Ammon's horn (tissue), 1 donor: ENCODE measurements at regions not wholly inside any gene's neighbourhood (a gene's known extent, or its start where the extent isn't known, plus 50 kb on each side); places are given as distances from the start of the nearest gene placed in this dataset.
"Not testable (repeated sequence)": the region's sequence is repeated elsewhere in the genome, so short reads cannot be mapped to it uniquely, and the experiment has no call there.

Experiments
- DNase-seq: peaks from one replicate; pipeline ENCODE4 v3.0.0-alpha.2; 2016; ENCODE audit warnings: low spot score

DNA sequence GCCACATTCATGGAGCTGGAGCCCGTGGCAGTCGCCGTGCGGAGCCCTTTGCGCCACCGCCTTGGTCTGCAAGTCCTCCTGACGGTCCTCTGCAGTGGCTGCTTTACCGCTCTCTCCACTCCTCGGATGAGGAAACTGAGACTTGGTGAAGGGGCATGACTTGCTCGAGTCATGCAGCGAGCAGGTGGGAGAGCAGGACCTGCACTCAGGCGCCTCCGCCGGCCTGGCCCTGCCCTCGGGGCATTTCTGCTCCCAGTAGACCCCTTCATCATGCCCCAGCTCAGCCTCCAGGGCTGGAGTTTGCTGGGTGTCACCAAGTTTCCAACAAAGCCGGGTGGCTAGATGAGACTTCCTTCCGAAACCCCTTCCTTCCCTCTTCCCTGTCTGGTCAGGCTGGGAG lies 100.0 kb upstream of the TARDBP start:
- DNase-seq, result no peak

DNA sequence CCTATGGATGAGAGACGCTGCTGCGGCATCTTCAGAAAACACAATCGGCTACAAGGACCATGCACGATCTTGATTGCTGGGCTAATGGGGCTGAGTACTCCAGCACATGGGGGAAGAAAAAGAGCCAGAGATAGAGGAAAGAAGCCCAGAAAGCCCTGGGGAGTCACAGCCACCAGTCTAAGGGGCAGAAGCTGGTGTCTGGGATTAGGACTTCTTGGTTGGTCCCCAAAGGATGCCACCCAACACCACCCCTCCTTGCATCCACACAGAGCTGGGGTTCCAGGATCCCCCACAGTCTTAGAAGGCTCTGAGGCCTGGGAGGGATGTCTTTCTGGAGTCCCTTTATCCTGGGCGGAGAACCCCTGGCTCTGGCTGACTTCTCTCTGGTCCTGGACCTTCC lies 98.4 kb upstream of the TARDBP start:
- no peak for DNase-seq

DNA sequence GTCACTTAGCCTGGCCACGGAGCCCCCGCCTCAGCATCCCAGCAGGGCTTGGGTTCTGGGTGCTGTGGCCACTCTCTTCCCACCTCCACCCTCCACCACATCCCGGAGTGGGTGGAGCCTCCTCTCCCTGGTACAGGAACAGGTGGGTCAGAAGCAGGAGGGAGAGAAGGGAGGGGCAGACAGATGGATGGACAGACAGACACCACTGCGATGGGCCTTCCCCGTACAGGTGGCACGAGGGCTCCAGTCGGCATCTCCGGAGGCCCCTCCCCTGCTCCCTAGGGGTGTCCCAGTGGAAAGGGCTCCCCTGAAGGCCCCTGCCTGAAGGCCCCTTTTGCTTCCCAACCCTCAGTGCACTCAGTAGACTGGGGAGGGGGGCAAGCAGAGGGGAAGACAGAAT lies 96.9 kb upstream of the TARDBP start:
- no peak for DNase-seq

DNA sequence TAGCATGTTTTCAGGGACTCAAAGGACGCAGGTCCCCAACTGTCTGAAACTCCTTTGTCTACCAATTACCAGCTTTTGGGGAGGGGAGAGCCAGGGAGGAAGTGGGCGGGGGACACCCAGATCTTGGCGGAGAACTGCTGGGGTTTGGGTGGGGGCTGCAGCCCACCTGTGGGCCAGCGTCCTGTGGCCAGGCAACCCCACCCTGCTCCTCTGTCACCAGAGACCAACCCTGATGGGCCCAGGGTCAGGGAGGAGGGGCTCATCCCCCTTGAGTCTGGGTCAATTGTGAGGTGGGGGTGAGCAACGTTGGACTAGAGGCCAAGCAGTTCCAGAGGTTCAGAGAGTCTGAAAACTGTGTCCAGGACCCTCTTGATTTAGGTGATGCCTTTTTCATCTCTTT lies 96.1 kb upstream of the TARDBP start:
- DNase-seq, result no peak

DNA sequence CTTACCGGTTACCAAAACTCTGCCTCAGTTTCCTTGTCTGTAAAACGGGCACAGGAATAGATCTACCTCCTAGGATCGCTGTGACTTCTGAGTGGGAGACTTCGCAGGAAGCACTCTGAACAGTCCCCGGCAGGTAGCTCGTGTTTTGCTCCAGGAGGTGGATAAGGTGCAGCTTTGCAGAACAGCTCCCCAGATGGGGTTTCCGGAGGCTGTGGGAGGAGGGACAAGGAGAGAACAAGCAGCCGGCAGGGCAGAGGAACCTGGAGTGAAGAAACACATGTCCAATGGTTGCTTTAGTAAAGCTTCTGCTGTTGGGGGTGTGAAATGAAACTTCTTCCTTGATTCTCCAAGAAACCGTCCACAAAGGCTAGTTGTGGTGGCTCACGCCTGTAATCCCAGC lies 95.5 kb upstream of the TARDBP start:
- no peak for DNase-seq

DNA sequence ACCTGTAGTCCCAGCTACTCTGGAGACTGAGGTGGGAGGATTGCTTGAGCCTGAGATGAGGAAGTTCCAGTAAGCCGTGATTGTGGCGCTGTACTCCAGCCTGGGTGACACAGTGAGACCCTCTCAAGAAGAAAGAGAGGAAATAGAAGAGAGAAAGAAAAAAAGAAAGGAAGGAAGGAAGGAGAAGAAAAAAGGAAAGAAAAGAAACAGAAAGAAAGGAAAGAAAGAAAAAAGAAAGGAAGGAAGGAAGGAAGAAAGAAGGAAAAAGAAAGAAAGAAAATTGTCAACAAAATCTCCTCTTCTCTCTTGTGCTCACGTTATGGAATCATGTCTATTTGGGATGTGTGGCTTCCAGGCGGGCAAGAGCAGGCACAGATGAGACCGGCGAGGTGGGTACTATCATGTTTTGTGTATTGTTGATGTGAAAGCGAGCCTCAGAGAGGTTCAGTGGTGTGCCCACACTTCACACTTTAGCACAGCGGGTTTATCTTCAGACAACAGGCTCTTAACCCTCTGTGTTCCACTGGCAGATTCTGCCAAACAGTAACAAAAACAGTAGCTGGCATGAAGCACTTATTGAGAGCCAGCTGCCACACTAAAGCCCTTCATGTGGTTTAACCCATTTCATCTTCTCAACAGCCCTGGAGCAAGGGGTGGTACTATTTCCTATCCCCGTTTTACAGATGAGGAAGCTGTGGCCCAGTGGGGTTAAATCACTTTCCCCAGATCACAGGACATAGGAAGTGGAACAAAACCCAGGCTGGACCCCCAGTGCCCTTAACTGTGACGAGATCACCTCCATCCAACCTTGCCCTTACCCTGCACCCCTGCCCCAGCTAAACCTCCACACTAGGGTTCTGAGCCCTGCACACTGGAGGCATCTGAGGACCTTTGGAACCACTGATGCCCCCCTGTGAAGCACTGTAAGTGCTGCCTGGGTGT lies 94.7 kb upstream of the TARDBP start:
- DNase-seq, result no peak

DNA sequence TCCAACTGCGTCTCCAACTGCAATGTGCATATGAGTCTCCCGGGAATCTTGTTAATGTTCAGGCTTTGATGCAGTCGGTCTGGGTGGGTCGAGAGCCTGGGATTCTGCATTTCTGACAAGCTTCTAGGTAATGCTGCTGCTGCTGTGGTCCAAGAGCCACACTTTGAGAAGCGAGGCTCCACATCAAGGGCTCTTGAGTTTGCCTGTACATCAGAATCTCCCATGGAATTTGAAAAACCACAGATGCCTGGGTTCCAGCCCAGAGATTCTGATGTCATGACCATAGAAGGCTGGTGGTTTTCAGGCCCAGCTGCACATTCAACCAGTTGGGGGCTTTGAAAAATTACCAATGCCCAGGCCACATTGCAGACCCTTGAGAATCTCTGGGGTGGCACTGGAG lies 93.9 kb upstream of the TARDBP start:
- DNase-seq, result no peak

DNA sequence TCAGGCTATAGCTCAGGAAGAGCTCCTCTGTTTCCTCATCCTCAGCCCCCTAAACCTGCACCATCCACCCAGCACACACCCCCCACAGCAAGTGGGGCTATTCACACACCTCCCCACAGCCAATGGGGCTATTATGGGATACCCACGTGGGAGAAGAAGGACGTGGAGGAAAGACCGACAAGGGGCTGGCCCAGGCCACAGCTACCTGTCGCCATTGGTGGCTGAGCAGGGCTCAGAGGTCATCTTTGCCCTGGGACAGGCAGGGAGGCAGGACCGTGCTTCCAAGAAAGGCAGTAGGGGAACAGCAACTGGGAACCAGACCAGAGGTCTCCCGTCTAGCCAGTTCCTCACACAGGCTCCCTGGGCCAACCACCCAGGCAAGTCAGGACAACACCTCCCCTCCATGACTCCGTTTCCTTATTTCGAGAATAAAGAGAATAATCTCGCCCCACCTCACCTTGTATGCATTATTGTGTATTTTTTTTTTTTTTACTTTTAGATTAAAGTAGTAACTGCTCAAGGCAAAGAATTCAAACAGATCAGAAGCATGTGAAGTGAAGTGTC lies 92.3 kb upstream of the TARDBP start:
- DNase-seq, result no peak

DNA sequence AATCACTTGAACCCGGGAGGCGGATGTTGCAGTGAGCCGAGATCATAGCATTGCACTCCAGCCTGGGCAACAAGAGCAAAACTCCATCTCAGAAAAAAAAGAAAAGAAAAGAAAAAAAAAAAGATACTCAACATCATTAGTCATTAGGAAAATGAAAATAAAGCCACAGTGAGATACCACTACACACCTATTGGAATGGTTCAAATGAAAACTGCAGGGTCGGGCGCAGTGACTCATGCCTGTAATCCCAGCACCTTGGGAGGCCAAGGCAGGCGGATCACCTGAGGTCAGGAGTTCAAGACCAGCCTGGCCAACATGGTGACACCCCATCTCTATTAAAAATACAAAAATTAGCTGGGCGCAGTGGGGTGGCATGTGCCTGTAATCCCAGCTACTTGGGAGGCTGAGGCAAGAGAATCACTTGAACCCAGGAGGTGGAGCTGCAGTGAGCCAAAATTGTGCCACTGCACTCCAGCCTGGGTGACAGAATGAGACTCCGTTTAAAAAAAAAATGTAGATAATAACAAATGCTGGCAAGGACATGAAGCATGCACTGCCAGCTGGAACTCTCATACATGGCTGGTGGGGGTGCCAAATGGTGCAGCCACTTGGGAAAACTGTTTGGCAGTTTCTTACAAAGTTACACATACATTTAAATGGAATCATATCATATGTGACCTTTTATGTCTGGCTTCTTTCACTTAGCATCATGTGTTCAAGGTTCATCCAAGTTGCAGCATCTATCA lies 90.0 kb upstream of the TARDBP start:
- DNase-seq, result not testable (repeated sequence)

DNA sequence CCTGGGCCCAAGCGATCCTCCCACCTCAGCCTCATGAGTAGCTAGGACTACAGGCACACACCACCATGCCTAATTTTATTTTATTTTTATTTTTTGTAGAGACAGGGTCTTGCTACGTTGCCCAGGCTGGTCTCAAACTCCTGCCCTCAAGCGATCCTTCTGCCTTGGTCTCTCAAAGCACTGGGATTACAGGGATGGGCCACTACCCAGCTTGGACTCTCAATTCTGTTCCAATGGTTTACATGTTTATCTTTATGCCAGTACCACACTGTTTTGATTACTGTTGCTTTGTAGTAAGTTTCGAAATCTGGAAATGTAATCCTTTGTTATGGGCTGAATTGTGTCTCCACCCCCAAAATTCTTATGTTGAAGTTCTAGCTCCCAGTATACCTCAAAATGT lies 88.4 kb upstream of the TARDBP start:
- DNase-seq, result no peak

DNA sequence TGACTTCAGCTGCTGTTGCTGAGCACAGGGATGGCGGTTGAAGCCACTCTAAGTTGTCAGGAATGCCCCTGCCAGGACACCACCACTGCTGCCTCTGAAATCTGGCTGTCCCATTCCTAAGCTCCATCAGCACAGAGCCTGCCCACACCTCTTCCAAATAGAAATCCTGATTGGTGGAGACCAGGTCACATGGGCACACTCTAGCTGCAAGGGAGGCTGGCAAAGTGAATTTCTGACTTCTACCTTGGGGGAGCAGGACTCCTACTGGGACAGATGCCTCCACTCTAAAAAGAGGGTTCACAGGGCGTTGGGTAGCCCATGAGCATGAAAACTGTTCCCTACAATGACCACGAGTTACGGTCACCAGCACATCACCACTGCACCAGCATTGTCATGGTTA lies 83.8 kb upstream of the TARDBP start:
- no peak for DNase-seq

DNA sequence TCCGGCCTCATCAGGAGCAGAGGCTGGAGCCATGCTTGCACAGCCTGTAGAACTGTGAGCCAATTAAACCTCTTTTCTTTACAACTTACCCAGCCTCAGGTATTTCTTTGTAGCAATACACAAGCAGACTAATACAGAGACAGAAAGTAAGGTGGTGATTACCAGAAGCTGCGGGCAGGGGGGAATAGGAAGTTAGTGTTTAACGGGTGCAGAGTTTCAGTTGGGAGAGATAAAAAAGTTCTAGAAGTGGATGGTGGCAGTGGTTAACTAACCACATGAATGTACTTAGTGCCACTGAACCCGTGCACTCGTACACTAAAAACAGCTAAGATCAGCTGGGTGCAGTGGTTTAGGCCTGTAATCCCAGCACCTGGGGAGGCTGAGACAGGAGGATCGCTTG lies 80.4 kb upstream of the TARDBP start:
- DNase-seq, result no peak

DNA sequence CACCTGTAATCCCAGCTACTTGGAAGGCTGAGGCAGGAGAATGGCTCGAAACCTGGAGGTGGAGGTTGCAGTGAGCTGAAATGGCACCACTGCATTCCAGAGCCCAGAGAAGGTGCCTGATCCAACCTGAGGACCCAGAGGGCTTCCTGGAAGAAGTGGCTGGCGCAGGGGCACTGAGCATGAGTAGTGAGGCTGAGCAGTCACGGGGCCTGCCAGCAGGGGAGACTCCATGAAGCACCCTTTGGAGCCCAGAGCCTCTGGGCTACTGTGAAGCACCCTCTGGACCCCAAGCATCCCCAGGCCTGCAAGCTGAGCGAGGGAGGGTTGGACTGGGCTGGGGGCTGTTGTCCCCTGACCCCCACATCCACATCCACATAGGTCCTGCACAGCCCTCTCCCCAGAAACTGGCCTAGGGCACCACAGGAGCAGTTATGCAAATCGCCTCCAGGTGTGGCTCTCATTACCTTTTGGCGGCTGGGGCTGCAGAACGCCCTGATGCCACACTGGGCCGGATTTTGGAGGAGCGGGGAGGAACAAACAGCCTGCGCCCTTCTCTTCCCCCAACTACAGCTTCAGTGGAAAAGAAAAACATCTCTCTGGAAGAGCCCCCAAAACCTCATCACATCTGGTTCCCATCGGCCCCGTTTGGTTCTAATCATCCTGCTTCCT lies 78.2 kb upstream of the TARDBP start:
- DNase-seq, result no peak

DNA sequence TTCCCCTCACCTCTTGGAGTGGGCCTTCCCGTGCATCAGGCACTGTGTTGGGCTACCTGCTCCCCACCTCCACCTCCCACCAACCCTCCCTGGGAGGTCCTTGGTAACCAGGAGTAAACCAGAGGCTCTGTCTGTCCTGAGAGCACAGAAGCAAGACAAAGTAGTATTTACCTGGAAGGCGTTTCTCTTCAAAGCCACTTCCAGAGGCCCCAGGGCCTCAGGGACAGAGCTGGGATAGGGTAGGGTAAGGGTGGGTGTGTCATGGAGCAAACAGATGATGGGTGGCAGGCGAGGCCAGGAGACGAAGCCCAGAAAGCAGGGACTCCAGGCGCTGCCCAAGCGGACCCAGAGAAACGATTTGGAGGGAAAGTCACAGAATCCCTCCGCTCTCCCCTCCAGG lies 77.2 kb upstream of the TARDBP start:
- DNase-seq, result no peak

DNA sequence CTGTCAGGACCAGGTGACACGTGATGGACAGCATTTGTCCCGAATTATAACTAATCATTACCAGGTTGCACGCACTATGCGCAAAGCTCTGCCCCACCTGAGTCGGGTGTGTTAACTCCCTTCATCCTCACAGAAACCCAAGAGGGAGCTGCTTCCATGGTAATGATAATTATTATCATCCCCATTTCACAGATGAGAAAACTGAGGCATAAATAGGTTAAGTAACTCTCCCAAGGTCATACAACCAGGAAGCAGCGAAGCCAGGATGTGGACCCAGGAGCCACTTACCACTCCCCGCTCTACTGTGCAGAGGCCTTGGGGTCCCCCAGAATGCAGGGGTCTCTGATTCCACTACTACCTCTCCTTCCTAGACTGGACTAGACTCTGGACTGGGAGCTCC lies 76.7 kb upstream of the TARDBP start:
- DNase-seq, result no peak

DNA sequence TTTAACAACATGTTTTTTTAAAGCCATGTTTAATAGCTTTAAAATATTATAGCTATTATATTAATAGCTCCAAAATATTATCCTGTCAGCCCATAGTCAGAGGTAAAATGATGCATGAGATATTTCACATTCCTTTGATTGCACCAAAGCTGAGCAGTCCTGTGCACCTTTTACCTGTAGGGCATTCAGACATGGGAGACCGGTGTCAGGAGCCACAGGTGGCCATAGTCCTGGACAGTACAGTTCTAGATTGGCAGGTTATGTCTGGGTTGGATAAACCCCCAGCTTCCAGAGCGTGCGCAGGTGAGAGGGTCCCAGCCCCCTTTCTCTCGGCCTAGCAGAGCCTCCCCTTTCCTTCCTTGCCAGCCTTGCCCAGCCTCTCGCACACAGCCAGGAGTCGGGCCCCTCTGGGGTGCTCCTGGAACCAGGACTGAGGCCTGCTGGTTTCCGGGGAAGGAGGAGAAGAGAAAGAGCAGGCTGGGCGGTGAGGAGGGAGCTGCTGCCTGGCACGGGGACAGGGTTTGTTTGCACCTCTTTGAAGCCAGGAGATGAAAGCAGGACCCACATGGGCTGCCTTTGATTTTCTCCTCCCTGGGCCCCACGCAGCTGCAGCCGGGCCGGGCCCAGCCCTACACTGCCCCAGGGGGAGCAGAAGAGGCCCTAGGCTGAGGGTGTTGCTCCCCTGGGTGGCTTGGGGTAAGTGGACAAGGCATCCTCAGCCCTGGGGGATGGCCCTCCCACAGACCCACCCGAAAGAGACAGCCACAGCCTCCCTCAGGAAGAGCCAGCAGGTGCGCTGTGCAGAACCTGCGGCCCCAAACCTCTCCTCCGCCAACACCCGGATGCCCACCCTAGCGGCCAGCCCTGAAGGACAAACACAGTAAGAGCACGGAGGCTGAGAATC lies 75.2 kb upstream of the TARDBP start:
- DNase-seq, result no peak

DNA sequence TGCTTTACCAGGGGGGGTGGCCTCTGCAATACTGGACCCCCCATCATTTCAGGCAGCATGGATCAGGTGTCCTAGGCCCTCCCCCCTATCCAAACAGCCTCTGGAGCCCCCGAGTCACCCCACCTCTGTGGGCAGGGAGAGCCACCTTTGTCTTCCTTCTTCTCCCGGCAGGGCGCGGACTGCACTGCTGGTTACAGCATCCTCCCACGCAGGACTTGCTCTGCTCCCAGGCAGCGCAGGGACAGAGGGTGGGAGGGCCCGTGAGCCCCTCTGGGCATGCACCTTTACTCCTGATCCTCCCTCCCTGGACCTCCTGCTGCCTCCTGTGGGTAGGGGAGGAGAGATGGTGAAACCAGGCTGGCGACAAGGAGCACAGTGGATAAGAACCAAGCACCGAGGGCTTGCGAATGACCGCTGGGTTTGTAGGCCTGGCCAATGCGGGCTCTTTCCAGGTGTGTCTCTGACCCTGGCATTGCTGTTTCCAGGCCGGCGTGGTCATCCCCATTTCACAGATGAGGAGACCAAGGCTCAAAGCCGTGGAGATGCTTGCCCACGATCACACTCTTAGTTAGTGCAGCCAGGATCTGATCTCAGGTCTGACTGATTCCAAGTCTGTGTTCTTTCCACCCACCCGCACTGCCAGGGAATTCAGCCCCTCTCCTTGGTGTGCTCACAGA lies 73.6 kb upstream of the TARDBP start:
- DNase-seq, result no peak

DNA sequence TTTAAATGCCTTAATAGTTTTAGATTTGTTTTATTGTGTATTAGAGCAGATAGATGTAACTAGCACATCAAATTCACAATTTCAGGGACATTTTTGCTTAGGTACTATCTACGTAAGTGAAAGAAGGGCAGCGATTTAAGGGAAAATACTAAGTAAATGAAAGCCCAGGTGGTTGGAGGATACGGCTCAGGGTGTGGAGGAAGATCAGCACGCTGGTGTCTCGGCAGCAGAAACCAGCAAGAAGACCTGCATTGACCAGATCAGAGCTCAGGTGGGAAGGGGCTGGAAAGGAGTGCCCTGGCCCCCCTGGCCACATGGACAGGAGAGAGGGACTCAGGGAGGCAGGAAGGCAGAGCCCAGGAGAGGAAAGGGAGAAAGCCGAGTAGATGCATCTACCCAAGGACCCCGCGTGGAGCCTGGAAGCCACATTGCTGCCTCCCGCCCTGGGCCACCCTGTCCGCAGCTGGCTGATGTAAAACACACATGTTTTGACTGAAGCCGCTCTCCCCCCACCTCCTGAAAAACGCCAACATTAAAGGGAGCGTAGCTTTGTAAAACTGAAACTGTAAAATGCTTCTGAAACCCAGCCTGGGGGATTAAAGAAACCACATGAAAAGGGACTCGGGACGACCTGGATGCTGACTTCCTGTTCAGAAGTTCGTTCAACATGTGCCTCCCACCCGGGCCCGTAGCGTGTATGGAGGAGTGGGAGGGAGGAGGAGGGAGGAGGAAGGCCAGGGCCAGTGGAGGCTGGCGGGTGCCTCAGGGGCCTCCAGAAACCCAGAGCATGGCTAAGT lies 72.6 kb upstream of the TARDBP start:
- no peak for DNase-seq

DNA sequence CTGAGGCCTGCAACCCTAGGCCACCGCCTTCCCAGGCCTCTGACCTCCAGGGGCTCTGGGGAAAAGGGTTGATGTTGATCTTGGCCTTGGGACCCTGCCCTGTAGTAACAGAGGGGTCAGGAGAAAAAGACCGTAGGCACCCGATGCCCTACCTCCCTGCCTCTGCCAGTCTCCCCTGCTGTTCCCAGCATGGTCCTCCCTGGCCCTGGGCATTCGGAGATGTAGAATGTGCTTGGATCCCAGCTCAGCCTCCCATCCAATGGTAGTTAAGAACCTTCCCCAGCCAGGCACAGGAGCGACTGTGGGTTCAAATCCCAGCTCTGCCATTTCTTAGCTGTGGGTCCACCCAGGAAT lies 72.0 kb upstream of the TARDBP start:
- DNase-seq, result no peak

DNA sequence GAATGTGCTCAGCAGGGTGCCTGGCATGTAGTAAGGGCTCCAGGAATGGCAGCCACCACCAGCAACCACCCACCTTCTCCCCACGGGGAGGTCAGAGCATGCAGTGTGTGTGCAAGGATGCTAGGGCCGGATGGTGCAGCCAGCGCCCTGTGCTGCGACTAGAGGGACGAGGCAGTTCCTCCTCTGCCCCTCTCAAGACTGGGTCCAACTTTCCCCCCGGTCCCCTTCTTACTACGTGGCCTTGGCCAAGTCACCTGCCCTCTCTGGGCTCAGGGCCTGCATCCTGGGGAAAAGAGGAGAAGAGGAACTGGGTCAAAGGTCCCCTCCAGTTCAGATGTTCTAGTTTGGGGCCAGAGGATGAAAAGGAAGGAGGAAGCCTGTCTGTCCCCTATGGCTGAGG lies 71.6 kb upstream of the TARDBP start:
- no peak for DNase-seq
